Fibroblast of peridontal ligament (primary cell): ENCODE measurements at regions not wholly inside any gene's neighbourhood (a gene's known extent, or its start where the extent isn't known, plus 50 kb on each side); places are given as distances from the start of the nearest gene placed in this dataset.

Source experiments
- DNase-seq: peaks from one replicate; pipeline ENCODE4 v3.0.0-alpha.2; 2010; ENCODE audit errors: extremely low read depth

DNA sequence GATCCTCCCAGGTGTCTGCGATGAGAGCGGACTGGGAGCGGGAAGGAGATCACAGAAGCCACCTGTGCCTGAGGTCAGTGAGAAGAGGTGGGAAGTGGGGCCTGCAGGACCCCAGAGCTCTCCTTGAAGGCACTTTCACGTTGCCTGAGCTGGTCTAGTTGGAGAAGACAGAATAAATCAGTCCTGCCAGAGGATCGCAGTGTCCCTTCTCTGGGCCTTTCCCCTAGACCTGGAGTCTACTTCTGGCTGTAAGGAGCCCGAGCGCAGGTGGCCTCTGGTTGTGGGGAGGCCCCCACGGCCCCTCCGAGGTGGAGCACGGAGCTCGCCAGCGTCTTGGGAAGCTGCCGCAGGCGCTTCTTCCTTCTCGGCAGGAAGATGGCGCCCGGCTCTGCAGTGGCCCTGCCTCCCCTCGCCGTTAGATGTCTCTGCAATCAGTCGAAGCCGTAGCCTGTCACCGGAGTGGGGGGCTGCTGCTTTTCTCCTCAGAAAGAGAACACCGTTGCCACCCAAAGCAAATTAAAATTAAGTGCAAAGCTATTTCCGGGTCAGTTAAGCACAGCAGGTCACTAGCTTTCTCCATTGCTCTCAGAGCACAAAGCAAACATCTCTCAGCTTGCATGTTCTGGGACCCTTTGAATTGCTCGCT is 212.0 kb upstream of the MYT1L start:
- no peak for DNase-seq

DNA sequence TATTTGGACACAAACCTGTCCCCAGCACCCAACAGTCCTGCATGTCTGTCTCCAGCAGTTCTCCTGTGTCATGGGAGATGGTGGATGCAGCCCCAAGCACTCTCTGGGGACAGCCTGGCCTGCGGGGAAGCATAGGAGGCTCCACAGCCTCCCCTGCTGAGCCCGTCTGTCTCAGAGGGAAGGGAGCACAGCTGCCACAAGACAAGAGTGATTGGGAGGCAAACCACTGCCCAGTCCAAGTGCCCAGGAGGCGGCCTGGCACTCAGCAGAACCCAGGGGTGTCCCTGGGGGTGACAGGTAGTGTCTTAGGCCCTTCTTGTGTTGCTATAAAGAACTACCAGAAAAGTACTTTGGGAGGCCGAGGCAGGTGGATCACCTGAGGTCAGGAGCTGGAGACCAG is 211.2 kb upstream of the MYT1L start:
- DNase-seq, result no peak

DNA sequence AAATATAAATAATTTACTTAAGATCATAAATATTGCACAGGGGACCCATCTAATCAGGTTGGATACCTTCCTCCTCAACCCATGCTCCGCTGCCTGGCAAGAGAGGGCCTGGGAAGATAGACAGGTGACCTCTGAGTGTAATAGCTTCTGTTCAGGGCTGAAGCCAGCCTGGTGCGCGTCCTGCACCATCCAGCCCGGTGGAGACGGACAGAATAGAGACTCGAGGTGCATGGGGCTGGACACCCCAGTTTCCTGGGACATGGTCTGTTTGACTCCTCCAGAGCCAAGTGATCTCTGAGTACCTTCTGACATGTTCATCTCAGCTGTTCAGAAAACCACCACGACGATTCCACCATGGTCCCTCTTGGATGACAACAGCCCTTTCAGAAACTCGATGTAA is 209.3 kb upstream of the MYT1L start:
- DNase-seq, result no peak

DNA sequence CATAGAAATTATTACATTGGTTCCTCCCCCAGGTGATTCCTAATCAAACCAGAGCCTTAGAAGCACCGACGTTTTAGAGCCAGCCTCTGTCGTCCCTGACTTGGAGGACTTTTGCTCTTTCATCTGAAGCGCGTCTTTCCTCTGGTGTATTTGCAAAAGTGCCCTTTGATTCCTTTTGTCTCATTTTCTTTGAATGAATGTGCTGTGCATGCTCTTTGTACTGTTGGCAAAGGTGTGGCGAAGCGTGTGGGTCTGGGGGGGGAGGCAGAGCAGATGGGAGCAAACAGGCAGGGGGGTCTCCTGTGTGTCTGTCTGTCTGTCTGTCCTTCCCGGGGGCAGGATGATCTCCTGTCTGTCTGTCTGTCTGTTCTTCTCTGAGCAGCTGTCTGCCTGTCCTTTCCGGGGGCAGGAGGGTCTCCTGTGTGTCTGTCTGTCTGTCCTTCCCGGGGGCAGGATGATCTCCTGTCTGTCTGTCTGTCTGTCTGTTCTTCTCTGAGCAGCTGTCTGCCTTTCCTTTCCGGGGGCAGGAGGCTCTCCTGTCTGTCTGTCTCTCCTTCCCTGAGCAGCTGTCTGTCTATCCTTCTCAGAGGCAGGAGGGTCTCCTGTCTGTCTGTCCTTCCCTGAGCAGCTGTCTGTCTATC is 205.5 kb upstream of the MYT1L start:
- DNase-seq, result no peak

DNA sequence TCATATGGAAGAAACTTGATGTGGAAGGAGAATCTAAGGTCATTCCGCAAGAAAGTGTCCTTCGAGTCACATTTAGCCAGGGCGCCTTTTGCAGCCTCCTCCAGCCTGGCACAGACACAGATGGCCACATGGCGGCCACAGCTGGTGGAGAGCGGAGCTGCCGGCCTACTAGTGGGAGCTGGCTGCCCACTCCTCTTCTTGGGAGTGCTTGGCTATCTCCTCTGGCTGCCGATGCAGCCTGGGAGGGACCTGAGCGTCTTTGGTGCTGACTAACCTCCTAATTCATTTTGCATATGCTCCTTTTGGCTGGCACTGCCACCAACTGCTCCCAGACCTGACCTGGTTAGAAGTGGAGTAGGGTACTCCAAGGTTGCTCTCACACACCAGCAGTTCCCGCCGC is 199.3 kb upstream of the MYT1L start:
- DNase-seq, result no peak

DNA sequence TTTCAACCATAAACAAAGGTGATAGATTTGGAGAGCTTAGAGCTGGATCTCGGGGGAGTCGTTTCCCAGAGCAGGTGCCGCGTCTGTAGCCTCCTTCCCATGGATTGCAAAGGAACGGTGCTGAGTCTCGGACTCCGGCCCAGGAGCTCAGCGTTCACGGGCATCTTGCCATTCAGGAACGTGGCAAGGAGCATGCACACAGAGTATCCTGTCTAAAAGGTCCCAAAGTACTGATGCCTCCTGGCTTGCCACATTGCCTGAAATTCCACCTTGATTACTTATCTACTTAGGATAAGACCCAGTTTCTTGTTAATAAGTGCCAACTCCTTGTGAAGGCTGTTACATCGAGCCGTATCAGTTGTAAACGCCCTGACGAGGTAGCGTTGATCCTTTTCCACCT is 197.8 kb upstream of the MYT1L start:
- DNase-seq, result no peak

DNA sequence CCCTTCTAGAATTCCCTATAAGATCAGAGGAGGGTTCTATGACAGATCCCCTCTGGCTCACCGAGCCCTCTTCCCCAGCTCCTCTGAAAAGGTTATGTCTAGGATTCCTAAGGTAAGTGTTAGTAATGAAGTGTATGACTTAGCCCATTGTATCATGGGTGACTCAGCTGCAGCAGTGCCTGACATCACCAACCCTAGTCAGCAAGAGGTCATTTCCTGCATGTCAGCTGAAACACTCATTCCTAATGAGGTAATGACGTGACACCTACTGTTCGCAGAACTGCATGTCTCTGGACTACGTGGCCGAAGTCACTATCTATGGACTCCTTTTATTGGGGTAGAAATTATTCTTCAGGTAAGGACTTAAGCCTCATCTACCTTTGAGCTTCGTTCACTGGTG is 196.1 kb upstream of the MYT1L start:
- DNase-seq, result no peak

DNA sequence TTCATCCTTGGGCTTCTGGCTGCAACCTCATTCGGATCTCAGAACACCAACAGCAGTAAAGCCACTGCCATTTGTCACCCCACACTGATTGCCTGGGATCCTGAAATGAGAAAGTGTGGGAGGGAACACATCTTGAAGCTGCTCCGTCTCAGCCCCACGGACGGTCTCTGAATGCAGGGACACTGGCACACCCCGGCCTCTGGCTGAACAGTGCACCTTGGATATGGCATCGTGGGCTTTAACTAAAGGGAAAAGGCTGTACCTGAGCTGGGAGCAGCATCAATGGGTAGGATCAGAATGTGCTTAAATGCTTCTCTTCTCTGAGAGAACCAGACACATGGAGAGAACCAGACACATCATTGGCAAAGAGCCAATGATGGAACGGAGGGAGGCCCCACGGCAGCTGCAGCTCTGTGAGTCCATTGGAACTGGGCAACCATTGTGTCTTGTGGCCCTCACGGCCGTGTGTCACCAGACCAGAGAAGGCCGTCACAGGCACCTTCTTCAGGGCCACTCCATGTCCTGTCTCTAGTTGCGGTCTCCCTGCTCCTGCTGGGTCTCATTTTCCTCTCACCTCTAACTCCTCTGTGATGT is 193.4 kb upstream of the MYT1L start:
- DNase-seq, result no peak

DNA sequence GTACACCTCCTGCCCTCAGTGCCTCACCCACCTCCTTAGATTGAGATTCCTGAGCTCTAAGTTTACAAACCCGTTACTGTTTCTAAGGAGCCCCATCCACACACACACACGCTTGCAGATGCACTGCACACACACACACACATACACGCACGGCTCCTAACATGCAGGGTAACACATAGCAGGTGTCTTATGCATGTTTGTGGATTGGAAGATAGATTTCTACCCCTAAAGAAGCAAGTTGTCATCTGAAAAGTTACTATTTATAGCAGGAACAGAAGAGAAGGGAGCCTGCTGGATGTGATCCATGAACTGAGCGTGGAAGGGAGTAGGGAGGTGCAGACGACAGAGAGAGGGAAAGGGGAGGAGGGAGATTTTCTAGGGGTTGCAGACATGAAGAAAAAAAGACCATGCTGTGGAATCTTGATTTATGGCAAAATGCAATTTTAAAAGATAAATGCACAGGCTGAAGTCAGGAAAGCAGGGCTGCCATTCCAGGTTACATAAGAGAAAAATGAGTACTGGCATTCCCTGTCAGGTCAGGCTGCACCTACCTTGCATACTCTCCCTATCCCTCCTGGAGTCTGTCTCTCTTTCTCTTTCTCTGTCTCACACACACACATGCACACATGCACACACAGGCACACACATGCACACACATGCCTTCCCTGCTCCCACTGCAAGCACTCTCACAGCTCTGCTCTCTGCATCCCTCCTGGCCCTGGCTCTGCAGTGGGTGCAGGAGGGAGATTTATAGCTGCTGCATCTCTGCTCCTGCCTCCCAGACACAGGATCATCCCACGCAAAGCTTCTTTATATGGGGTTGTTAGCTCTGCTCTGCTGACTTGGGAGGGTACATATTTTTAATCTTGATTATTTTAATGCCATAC is 192.6 kb upstream of the MYT1L start:
- DNase-seq, result no peak

DNA sequence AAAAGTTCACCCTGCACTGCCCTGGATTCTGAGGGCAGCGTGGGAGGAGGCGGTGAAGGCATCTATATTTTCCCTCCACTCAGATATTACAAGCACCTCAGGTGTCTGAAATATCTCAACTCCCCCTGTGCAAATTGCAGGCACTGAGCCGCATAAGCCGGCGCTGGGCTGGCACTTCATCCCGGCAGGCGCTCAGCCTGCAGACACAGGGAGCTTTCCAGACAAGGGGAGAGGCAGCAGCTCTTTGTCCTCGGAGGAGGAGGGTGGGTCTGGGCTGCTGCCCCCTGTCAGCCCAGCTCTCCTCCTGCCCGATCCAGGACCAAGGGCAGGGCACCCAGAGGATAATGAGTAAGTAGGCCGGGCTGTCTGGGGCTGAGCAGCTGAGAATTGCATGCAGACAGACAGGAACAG is 189.3 kb upstream of the MYT1L start:
- DNase-seq, result no peak

DNA sequence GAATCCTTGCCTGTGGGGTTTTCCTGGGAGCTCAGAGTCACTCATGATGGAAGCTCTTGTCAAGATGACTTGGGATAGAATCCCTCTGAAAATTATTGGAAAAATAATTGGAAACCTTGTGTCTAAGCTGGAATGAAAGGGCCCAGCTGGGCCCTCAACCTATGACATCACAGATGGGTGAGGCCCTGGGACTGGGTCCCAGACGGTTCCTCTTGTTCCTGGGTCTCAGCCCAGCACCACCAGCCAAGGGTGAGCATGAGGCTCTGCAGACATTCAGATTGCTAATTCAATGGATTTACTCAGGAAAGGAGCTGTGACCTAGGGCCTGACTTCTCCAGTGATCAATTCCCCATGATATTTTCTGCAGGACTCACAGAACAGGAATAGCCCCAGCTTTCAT is 188.3 kb upstream of the MYT1L start:
- DNase-seq, result no peak

DNA sequence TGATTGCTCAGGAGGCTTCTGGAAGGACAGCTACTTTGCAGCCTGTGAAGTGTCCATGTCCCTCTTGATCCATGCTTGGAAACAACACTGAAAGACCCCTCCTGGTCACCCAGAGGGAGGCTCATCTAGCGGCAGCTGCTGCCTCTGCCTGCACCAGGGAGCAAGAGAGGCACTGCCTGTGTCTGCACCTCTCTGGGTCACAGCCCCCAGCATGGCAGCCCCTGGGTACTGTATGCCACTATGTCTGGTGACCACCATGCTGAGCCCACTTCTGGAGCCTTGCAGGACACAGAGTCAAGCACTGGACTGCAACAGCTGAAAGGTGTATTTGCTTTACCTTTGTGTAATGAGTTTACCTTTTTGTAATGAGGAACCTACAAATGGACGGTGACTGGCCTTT is 186.3 kb upstream of the MYT1L start:
- no peak for DNase-seq

DNA sequence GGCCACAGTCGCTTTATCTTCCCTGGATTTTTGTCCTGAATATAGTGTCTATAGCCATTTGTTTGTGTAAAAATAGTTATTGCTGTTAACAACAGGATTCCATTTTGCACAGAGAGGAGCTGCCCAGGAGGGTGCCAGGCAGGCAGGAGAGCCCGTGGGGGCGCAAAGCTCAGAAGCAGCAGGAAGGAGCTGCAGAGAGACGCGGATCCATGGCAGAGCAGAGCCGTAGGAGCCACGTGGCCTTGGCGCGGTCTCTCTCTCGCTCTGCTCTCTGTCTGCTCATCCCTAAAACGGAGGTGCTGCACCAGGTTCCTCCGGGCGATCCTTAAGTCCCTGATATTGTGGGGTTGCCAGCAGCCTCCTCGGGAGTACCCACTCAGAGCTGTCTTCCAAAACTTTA is 185.3 kb upstream of the MYT1L start:
- DNase-seq, result no peak

DNA sequence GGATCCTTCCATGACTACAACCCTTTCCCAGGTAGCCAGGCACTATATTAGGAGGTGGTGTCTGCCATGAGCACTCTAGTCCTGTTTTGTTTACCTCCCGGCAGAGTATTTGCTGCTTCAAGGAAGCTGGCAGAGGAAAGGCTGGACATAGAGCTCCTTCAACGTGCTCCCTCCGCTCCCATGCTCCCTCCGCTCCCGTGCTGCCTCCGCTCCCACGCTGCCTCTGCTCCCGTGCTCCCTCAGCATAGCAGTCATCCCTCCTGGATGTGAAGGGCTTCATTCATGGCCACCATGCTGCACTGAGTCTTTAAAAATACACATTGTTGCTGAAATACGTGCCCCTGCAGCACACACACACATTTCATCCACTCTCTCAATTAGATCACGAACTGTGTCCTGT is 181.9 kb upstream of the MYT1L start:
- no peak for DNase-seq

DNA sequence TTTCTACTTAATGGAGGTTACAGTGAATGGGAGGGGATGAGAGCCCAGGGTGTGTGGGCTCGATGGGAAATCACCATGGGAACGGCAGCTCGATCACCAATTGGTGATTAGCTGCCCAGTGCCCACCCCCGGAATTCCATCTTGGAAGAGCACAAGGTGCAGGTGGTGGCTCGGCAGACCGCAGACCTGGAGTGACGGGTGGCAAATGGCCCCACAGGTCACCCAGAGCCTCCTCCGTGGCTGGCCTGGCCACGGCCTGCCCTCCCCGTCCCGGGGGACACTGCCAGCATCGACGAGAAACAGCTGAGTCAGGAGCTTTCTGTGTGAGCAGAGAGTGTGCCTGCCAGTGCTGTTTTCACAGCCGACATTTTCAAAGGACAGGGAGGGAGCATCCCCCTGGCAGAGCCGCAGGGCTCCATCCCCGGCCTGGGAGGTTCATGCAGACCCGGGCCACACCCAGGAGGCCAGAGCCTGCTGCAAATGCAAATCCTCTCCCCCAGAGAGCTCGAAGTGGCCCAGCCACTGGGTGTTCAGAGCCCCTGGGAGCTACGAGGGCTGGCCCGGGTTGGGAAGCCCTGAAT is 176.4 kb upstream of the MYT1L start:
- DNase-seq, result no peak

DNA sequence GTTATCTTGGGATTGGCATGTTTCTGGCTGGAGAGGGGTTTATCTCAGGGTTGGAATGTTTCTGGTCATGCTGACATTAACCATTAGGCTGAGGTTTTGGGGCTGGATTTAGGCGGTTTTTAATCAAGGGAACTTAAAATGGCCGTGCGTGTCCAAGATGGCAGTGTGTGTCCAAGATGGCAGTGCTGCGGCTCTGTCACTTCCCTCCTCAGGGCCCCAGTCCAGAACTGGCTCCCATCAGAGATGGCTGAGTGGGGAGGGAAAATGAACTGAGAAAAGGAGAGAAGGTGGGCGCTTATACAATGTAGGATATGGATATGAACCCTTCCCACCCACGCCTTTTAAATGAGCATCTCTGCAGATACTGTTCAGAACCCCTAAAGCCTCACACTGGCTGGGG is 175.5 kb upstream of the MYT1L start:
- no peak for DNase-seq

DNA sequence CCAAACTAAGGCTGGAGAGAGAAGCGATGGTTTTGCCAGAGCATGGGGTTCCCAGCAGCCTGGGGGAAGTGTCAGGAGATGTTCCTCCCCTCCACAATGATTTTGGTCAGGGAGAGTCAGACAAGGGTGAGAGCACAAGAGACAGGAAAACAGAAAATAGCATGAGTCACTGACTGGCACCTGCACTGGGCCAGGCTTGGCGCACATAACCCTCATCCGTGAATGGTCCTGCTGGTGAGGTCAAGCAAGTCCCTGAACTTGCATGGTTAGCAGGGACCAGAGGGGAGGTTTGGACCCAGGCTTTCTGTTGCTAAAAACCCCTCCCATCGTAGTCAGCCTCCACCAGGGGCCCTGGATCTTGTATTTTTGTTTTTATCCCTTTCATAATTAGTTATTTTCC is 174.5 kb upstream of the MYT1L start:
- no peak for DNase-seq

DNA sequence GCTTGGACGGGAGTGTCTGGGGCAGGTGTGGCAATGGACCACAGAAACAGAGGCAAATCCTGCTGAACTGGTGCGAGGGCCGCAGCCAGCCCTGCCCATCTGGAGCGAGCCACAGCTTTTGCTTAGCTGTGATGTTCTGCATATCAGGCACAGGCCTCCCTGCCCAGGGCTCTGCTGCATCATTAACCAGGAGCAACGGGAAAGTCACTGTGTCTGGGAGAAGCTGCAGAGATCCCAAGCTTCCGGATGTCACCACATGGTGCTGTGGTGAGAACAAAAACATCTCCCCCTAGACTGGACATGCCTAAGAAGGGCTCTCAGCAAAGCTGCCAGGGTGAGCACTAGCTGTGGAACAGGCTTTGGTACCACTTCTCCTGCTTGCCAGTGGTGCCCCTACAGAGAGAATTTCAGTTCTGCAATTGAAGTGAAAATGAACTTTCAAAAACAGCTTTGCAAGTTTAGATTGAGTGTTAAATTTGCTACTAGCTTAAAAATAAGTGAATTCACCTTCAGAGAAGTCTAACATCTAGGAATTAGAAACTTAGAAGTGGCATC is 172.9 kb upstream of the MYT1L start:
- DNase-seq, result no peak

DNA sequence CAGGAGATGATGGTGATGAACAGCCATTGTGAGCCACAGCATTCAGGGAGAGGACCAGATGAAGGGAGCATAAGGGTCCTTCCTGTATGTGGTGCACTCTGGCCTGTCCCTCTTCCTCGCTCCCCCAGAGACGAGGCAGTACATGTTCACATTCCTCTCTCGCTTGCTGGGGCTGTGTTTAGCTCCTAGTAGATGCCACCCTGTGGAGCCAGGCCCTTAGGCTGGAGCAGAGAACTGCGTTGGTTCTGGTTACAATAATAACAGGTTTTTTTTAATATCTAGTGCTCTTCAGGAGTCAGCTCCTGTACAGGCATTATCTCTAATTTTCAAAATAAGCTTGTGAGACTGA is 171.1 kb upstream of the MYT1L start:
- DNase-seq, result no peak

DNA sequence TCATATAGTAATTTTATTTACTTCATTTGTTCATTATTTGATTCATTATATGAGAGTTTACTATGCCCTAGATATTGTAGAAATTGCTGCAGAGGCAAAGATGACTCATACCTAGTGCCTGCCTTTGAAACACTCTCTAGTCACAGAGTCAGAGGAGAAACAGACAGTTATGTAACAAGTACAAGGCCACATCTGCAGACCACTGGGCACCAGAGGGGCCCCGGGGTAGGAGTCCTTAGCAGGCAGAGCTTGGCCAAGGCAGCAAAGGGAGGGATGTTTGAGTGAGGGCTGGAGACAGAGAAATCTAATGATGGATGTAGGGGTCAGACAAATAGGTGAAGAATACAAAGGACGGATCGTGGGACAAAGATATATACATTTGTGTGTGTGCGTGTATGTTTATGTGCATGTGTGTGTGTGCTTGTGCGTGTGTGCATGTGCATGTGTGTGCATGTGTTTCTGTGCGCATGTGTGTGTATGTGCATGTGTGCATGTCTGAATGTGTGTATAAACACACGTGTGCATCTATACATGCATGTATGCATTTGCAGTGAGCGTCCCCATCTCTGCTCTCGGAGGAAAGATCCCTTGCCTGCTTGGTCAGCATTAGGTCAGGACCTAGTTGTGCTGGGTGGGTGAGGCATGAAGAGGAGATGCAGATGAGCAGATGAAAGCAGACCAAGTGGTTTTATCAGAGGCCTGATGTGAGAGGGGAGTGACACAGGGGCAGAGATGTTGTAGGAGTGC is 170.6 kb upstream of the MYT1L start:
- DNase-seq, result no peak

DNA sequence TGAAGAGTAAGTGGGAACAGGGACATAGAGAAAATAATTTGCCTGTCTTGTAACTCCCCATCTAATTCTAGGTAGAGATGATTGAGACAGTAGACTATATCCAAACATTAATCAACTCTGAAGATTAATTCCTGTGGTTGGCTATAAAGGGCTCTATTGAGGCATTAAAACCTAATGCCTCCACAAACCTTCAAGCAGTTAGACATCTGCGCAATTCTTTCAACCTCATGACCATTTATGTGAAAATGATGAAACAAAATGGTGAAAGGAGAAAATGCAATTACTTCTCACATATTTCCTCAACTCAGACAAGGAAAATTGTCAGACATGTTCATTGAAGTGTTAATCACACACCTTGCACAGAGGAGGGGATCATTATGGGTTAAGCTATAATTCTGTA is 164.5 kb upstream of the MYT1L start:
- no peak for DNase-seq
